ENCODE measurements at regions not wholly inside any gene's neighbourhood (a gene's known extent, or its start where the extent isn't known, plus 50 kb on each side); places are given as distances from the start of the nearest gene placed in this dataset.

DNA sequence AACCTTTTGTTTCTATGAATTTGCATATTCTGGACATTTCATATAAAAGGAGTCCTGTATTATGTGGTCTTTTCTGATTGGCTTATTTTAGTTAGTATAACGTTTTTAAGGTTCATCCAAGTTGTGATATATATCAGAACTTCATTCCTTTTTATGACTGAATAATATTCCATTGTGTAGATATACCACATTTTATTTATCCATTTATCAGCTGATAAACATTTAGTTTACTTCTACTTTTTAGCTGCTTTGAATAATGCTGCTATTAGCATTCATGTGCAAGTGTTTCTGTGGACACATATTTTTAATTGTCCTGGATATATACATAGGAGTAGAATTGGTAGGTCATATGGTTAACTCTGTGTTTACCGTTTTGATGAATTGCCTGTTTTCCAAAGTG is 498.5 kb upstream of the ADAMTS9 start:
- TF ChIP-seq, protein P1, sequence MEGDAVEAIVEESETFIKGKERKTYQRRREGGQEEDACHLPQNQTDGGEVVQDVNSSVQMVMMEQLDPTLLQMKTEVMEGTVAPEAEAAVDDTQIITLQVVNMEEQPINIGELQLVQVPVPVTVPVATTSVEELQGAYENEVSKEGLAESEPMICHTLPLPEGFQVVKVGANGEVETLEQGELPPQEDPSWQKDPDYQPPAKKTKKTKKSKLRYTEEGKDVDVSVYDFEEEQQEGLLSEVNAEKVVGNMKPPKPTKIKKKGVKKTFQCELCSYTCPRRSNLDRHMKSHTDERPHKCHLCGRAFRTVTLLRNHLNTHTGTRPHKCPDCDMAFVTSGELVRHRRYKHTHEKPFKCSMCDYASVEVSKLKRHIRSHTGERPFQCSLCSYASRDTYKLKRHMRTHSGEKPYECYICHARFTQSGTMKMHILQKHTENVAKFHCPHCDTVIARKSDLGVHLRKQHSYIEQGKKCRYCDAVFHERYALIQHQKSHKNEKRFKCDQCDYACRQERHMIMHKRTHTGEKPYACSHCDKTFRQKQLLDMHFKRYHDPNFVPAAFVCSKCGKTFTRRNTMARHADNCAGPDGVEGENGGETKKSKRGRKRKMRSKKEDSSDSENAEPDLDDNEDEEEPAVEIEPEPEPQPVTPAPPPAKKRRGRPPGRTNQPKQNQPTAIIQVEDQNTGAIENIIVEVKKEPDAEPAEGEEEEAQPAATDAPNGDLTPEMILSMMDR (IDR thresholded peaks at IDR 0.05; ENCODE audit: low read depth, low read length) = no peak

DNA sequence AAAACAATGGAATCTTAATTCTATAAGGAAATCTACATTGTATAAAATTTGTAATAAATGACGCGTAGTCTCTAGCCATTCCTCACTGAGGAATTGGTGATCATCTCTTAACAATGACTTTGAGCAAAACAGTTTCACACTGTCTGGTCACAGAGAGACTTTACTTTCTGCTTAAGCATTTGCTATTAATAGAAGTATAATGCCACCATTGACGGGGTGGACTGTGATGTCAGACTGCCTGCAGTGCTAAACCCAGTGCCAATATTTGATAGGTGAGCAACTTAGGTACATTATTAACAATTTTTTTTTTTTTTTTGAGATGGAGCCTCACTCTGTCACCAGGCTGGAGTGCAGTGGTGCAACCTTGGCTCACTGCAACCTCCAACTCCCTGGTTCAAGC is 494.9 kb upstream of the ADAMTS9 start:
- TF ChIP-seq, protein P1 (IDR thresholded peaks at IDR 0.05; ENCODE audit: low read depth, low read length) = no peak
- DNase-seq (ENCODE audit: extremely low read depth, low read depth) = no peak

More for the DNA sequence above, 498.5 kb upstream of the ADAMTS9 start:
- DNase-seq (ENCODE audit: extremely low read depth, low read depth) = no peak

DNA sequence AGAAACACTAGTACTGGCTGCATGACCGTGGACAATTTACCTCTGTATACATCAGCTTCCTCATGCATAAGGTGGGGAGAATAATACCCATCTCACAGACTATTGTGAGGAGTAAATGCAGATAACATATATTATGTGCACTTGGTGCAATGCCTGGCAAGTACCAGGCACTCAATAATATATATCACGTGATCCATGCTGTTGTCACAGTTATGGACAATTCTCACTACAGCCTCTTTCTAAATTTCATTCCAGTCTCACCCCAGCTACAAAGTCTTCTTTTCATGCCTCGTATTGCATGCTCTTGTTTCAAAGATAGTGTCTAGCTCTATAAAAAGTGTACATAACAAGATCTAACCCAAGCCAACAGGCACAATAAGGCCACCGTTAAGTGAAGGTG is 494.3 kb upstream of the ADAMTS9 start:
- TF ChIP-seq, protein P1 (IDR thresholded peaks at IDR 0.05; ENCODE audit: low read depth, low read length) = no peak
- DNase-seq (ENCODE audit: extremely low read depth, low read depth) = no peak

DNA sequence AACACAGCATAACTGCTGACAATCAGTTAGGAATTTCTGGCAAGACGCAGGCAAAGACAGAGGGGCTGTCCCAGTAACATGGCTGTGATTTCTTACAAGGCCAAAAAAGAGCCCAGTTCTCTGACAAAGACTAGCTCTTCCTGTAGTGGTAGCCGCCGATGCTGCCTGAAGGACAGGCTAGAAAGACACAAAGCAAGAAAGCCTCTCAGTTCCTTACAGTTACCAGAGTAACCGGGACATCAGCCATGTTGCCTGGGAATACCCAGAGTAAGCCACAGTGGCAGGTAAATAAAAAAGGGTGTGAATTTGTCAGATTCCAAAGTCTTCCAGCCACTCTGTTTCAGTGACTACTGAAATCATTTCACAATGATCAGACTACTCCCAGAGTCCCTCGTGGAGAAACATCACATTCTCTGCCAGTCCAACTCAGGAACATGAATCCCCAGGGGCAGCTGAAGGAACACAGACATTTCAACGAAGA is 493.6 kb upstream of the ADAMTS9 start:
- no peak for DNase-seq (ENCODE audit: extremely low read depth, low read depth)
- TF ChIP-seq, protein P1 (IDR thresholded peaks at IDR 0.05; ENCODE audit: low read depth, low read length) = no peak

DNA sequence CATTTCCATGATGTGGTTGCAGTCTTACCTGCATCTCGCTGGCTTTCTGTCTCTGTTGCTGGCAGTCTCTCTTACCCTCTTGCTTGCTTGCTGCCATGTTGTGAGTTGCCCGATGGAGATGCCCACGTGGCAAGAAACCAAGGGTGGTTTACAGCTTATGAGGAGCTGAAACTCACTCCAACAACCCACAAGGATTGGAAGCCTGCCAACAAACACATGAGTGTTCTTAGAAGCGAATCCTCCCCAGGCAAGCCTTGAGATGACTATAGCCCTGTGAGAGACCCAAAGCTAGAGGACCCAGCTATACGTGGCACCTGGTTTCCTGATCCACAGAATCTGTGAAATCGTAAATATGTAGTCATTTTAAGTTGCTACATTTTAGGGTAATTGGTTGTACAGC is 490.9 kb upstream of the ADAMTS9 start:
- TF ChIP-seq, protein P1 (IDR thresholded peaks at IDR 0.05; ENCODE audit: low read depth, low read length) = no peak
- no peak for DNase-seq (ENCODE audit: extremely low read depth, low read depth)

DNA sequence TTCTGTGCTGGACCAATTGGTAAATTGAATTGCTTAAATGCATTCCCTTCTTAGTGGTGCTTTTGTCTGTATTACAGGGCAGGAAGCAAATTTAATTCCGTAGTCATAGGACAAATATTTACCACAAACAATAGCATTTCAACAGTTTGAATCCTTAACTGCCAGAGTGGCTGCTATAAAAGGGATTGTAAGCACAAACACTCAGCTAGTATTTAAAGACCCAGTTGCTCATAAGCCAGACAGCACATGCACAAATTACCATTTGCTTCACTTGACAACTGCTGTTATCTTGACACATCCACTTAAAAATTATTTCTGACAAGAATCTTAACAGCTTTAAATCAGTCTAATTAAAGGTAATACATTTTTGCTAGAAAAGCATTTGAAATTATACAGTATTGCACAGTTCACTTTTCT is 490.2 kb upstream of the ADAMTS9 start:
- DNase-seq (ENCODE audit: extremely low read depth, low read depth) = no peak
- TF ChIP-seq, protein P1 (IDR thresholded peaks at IDR 0.05; ENCODE audit: low read depth, low read length) = no peak

DNA sequence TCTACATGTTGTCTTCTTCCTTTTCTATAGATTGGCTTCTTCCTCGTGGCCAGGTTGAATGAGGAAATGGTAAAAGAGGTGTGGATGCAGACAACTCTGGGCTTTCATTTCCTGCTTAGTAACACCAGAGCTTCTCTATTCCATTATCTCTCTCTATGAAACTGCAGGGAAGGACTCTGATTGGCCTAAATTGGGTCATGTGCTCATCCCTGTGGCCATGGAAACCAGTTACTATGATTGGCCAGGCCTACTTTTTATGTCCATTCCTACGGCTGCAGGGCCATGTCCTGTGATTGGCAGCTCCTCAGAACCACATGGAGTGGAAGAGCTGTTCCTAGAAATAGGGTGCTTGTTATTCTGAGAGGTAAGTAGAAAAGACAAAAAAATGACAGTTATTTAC is 486.9 kb upstream of the ADAMTS9 start:
- no peak for DNase-seq (ENCODE audit: extremely low read depth, low read depth)
- TF ChIP-seq, protein P1 (IDR thresholded peaks at IDR 0.05; ENCODE audit: low read depth, low read length) = no peak

All from AG09319 (cell line).